ENCODE measurements at regions not wholly inside any gene's neighbourhood (a gene's known extent, or its start where the extent isn't known, plus 50 kb on each side); places are given as distances from the start of the nearest gene placed in this dataset.

- H3K79me2 ChIP-seq (ENCODE audit: insufficient read depth, low read length) = no peaks in the 10 kb centered on the region
- TF ChIP-seq RAD21 (IDR thresholded peaks at IDR 0.05; ENCODE audit: low read depth) (no peak), EGR1 (IDR thresholded peaks at IDR 0.05; ENCODE audit: low read depth) (no peak), MAX (IDR thresholded peaks at IDR 0.05) (no peak), YY1 (IDR thresholded peaks at IDR 0.05; ENCODE audit: extremely low read depth, insufficient replicate concordance, low read depth, low read length) (no peak), SRF (IDR thresholded peaks at IDR 0.05; ENCODE audit: low read depth) (no peak), SIN3A (IDR thresholded peaks at IDR 0.05; ENCODE audit: low read depth) (no peak), EZH2phosphoT487 (IDR thresholded peaks at IDR 0.05; ENCODE audit: borderline replicate concordance) (no peak), ELF1 (IDR thresholded peaks at IDR 0.05; ENCODE audit: borderline replicate concordance, low read depth) (no peak), ATF3 (IDR thresholded peaks at IDR 0.05) (no peak), ZFX (IDR thresholded peaks at IDR 0.05) (no peak)
- no peak overlapping the region for H3K4me3 ChIP-seq (replicated peaks in 1 of 2; ENCODE audit: low read depth in 1 of 2, low read length in 2 of 2)
- peaks cover 17% of the 10 kb centered on the region for H3K27me3 ChIP-seq (ENCODE audit: insufficient read depth, low read length)
- ChIA-PET RAD21 (ENCODE audit: low non-redundant PET in 1 of 2, low total read pairs in 2 of 2, uncharacterized antibody in 2 of 2, unreplicated experiment in 2 of 2) (no interaction called here), CTCF (no interaction called here), POLR2A (no interaction called here)
- BruUV-seq (replicated peaks) = no TSS peak
- no peaks in the 10 kb centered on the region for H3K9me3 ChIP-seq (ENCODE audit: control insufficient read depth in 1 of 2, insufficient read depth in 1 of 2, low read depth in 1 of 2, low read length in 2 of 2)
- no peaks in the 10 kb centered on the region for H3K9me2 ChIP-seq (ENCODE audit: insufficient read depth)
- H3K36me3 ChIP-seq (ENCODE audit: control insufficient read depth in 1 of 2, insufficient read depth in 2 of 2, low read length in 2 of 2) = no peaks in the 10 kb centered on the region
- H3K4me1 ChIP-seq (ENCODE audit: control insufficient read depth in 1 of 2, insufficient read depth in 2 of 2, low read length in 2 of 2) = no peaks in the 10 kb centered on the region
- H3K4me2 ChIP-seq (ENCODE audit: low read length) = no peak overlapping the region
- H3K27ac ChIP-seq (ENCODE audit: low read depth, low read length) = no peak overlapping the region
- intact Hi-C loops (cut with micrococcal nuclease) = no loop called here
- H4K20me1 ChIP-seq (ENCODE audit: insufficient read depth) = no peaks in the 10 kb centered on the region
- H2AFZ ChIP-seq (ENCODE audit: low read depth, low read length, poor library complexity, severe bottlenecking) = no peak overlapping the region
- no peak overlapping the region for H3K9ac ChIP-seq (ENCODE audit: low read length)
- DNase-seq (ENCODE audit: low read depth, low spot score) = no peak
- ATAC-seq = no peak
Measured at GRCh38 chr7:25707768-25708620, 444.0 kb upstream of the NFE2L3 start.

GRCh38 chr7:25710959-25711358, 441.0 kb upstream of the NFE2L3 start:
- CTCF ChIA-PET = no interaction called here
- ATAC-seq (no peak), DNase-seq (ENCODE audit: low read depth, low spot score) (no peak)
- Histone ChIP-seq H3K4me2 (ENCODE audit: low read length) (no peak overlapping the region), H4K20me1 (ENCODE audit: insufficient read depth) (no peaks in the 10 kb centered on the region), H3K4me1 (ENCODE audit: control insufficient read depth in 1 of 2, insufficient read depth in 2 of 2, low read length in 2 of 2) (no peaks in the 10 kb centered on the region), H2AFZ (ENCODE audit: low read depth, low read length, poor library complexity, severe bottlenecking) (no peak overlapping the region), H3K4me3 (replicated peaks in 1 of 2; ENCODE audit: low read depth in 1 of 2, low read length in 2 of 2) (no peak overlapping the region), H3K27ac (ENCODE audit: low read depth, low read length) (no peak overlapping the region), H3K36me3 (ENCODE audit: control insufficient read depth in 1 of 2, insufficient read depth in 2 of 2, low read length in 2 of 2) (no peaks in the 10 kb centered on the region), H3K9me3 (ENCODE audit: control insufficient read depth in 1 of 2, insufficient read depth in 1 of 2, low read depth in 1 of 2, low read length in 2 of 2) (no peaks in the 10 kb centered on the region), H3K79me2 (ENCODE audit: insufficient read depth, low read length) (no peaks in the 10 kb centered on the region), H3K27me3 (ENCODE audit: insufficient read depth, low read length) (peaks cover 25% of the 10 kb centered on the region), H3K9me2 (ENCODE audit: insufficient read depth) (no peaks in the 10 kb centered on the region), H3K9ac (ENCODE audit: low read length) (no peak overlapping the region)
- POLR2A ChIA-PET = no interaction called here
- intact Hi-C loops (cut with micrococcal nuclease) = no loop called here
- no TSS peak for BruUV-seq (replicated peaks)
- RAD21 ChIA-PET (ENCODE audit: low non-redundant PET in 1 of 2, low total read pairs in 2 of 2, uncharacterized antibody in 2 of 2, unreplicated experiment in 2 of 2) = no interaction called here
- TF ChIP-seq ZFX (IDR thresholded peaks at IDR 0.05) (no peak), EZH2phosphoT487 (IDR thresholded peaks at IDR 0.05; ENCODE audit: borderline replicate concordance) (no peak), TCF7L2 (IDR thresholded peaks at IDR 0.05; ENCODE audit: borderline replicate concordance, extremely low read depth, insufficient read depth, insufficient read length) (no peak), CEBPB (IDR thresholded peaks at IDR 0.05; ENCODE audit: low read depth) (no peak), ZBTB33 (IDR thresholded peaks at IDR 0.05; ENCODE audit: extremely low read depth, insufficient replicate concordance, low read length) (no peak), MAX (IDR thresholded peaks at IDR 0.05) (no peak), FOSL1 (IDR thresholded peaks at IDR 0.05; ENCODE audit: low read depth) (no peak), EGR1 (IDR thresholded peaks at IDR 0.05; ENCODE audit: low read depth) (no peak), CTCF (IDR thresholded peaks at IDR 0.05 in 2 of 3, conservative IDR thresholded peaks at IDR 0.05 in 1 of 3; ENCODE audit: borderline replicate concordance in 1 of 3, insufficient read depth in 1 of 3, low read depth in 2 of 3, low read length in 2 of 3) (no peak), CBX3 (IDR thresholded peaks at IDR 0.05; ENCODE audit: low read depth) (no peak)

Data from HCT116 (cell line).